ENCODE measurements at regions not wholly inside any gene's neighbourhood (a gene's known extent, or its start where the extent isn't known, plus 50 kb on each side); places are given as distances from the start of the nearest gene placed in this dataset.

- no peak for DNase-seq (ENCODE audit: low read depth in 2 of 2)
These were observed 426.6 kb downstream of the HAPSTR1 start for GRCh38 chr16:9518051-9518450.

GRCh38 chr16:9518581-9518980 lies 427.1 kb downstream of the HAPSTR1 start:
- no peak for DNase-seq (ENCODE audit: low read depth in 2 of 2)

- DNase-seq (ENCODE audit: low read depth in 2 of 2) = no peak
These were observed 430.4 kb downstream of the HAPSTR1 start for GRCh38 chr16:9521749-9522370.

DNA sequence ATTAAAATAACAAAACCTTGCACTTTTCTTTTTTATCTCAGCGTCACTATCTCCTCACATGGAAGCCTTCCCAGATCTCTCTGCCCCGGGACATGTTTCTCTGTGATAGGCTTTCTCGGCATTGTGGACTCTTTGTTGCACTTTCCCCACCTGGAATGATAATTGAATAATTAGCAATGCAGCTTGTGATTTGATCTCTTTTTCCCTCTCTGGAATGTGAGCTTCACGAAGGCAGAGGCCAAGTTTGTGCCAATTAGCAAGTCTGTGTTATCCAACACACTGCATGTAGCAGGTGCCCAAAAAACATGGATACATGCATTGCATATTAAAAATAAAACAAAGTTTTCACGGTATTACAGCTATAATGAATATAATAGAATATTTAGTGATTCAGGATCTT lies 431.2 kb downstream of the HAPSTR1 start:
- DNase-seq (ENCODE audit: low read depth in 2 of 2) = no peak

DNA sequence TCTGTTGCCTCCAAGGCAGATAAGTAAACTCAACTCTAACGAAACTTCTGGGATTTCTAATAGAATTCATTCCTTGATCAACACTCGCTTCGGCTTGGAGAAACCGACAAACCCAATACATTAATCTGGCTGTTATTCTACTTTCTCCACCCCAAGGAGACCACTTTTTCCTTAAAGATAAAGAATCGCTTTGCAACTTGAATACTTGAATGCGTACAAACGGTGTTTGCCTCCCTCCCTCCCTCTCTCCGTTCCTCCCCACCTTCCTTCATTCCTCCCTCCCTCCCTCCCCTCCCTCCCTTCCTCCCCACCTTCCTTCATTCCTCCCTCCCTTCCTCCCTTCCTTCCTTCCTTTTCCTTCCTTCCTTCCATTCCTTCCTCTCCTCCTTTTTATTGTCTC lies 432.6 kb downstream of the HAPSTR1 start:
- no peak for DNase-seq (ENCODE audit: low read depth in 2 of 2)

- no peak for DNase-seq (ENCODE audit: low read depth in 2 of 2)
These were observed 433.6 kb downstream of the HAPSTR1 start for GRCh38 chr16:9525037-9525436.

DNA sequence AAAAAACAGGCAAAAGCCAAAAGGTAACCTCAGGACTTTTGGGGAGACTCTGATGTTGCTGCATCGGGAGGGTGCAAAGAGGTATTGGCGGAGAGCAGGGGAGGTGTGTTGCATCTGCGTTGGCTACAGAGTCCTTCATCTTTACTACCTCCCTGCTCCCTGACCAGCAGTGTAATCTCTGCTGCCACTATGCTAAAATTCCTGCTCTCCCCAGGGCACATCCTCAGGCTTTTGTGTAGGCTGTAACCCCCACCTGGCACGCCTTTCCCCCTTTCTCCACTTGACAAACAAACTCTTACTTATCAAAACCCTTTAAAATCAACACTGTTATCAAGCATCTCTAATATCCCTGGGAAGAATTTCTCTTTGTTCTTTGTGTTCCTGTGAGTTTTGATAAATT lies 435.3 kb downstream of the HAPSTR1 start:
- DNase-seq (ENCODE audit: low read depth in 2 of 2) = no peak

DNA sequence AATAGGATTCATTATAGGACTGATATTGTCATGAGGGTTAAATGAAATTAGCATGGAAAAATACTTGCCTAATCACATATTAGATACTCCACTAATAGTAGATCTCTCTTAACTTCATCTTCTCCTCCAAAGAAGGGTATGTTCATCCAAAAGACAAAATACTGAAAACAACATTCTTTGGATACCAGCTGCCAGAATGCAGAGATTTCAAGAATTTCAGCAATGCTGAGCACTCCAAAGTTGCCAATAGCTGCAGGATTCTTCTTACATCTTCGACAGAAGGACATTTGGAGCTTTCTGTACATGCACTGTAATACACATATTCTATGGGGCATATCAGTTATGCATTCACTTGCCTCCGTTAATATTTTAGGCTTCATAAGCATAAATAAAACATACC lies 436.5 kb downstream of the HAPSTR1 start:
- no peak for DNase-seq (ENCODE audit: low read depth in 2 of 2)

DNA sequence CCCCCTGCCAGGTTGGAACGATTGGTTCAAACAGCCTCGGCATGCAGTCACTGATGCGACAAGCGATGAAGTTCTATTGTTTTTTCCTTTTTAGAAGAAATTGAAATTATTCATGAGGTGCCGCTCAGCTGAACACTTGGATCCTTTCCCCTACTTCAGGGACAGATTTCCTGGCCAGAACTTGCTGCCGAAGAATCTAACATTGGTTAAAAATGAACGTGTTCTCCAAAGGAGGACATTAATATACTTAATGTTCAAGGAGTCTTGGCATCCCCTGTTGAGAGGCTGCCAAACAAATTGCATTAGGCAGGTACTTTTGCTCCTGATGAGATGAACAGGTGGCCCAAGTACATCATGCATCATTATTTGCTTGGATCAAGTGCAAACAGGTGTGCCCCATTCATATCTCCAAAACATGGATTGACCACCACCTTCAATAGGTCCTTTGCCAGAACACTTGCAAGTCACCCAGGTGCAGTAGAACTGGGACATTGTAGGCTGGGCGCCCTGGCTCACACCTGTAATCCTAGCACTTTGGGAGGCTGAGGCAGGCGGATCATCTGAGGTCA lies 437.2 kb downstream of the HAPSTR1 start:
- no peak for DNase-seq (ENCODE audit: low read depth in 2 of 2)

DNA sequence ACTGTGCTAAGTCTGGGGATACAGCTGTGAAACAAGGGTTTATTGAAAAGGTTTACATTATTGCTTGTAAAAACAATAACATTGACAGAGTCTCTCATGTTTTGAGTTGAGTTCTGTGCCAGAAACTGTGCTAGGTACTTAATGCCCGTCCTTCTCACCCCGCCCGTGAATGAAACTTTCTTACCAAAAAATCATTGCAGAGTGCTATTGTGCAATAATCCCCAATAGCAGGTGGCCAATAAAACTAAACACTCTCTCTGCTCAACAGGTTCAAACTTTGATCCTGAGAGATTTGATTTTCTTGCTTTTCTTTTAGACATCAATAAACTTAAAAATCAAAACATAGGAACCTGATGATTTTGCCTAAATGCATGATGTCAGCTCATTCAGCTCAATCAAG lies 441.6 kb downstream of the HAPSTR1 start:
- no peak for DNase-seq (ENCODE audit: low read depth in 2 of 2)

DNA sequence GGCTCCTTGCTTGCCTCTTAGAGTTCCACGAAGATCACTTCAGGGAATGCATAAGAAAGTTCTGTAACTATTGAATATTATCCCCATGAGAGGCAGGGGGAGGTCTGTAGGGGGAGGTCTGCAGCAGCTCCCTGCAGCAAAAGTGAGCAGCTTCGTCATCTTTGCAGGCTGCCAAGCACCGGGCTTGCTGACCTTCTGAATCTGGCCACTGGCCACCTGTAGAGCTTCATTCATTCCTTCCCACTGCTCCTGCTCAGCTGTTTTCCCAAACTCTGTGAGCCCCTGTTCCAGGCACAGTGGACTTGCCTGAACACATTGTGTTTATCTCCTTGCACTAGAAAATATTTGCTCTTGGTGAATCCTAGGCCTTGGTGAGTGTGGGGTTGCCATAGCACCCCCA lies 443.3 kb downstream of the HAPSTR1 start:
- no peak for DNase-seq (ENCODE audit: low read depth in 2 of 2)

DNA sequence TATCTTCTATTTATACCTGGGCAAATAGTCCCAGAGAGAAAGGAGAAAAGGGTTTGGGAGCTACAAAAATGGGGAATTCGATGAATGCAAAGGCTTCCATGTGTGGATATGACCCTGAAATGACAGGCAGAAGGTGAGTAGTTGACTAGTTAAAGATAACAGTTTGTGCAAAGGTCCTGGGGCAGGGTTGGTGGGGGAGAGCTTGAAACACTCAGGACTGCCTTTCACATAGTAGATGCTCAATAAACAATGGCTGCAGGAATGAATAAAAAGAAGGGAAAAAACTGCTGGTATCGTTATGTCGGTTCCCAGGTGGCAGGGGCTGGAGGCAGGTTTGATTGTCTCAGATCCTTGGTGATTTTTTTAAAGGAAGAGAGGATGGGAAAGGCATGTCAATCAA lies 445.5 kb downstream of the HAPSTR1 start:
- no peak for DNase-seq (ENCODE audit: low read depth in 2 of 2)

- DNase-seq (ENCODE audit: low read depth in 2 of 2) = no peak
These were observed 447.9 kb downstream of the HAPSTR1 start for GRCh38 chr16:9539346-9539745.

DNA sequence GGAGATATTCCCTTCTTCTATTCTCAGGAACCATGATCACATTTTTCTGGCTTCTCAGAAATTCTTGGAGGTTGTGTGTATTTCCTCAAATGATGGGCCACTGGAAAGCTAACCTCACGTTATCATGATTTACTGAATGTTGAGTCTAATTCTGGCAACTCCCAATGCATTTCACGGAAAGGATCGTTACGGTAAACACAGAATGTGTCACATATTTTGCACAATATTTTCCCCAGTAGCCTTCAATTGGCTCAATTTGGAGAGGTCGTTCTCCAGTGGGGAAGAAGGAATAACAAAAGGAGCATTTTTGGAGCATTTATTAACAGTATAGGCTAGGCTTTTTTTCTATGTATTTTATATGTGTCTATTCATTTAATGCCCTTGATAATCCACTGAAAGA lies 450.3 kb downstream of the HAPSTR1 start:
- no peak for DNase-seq (ENCODE audit: low read depth in 2 of 2)

- DNase-seq (ENCODE audit: low read depth in 2 of 2) = no peak
These were observed 450.8 kb downstream of the HAPSTR1 start for GRCh38 chr16:9542165-9542755.

DNA sequence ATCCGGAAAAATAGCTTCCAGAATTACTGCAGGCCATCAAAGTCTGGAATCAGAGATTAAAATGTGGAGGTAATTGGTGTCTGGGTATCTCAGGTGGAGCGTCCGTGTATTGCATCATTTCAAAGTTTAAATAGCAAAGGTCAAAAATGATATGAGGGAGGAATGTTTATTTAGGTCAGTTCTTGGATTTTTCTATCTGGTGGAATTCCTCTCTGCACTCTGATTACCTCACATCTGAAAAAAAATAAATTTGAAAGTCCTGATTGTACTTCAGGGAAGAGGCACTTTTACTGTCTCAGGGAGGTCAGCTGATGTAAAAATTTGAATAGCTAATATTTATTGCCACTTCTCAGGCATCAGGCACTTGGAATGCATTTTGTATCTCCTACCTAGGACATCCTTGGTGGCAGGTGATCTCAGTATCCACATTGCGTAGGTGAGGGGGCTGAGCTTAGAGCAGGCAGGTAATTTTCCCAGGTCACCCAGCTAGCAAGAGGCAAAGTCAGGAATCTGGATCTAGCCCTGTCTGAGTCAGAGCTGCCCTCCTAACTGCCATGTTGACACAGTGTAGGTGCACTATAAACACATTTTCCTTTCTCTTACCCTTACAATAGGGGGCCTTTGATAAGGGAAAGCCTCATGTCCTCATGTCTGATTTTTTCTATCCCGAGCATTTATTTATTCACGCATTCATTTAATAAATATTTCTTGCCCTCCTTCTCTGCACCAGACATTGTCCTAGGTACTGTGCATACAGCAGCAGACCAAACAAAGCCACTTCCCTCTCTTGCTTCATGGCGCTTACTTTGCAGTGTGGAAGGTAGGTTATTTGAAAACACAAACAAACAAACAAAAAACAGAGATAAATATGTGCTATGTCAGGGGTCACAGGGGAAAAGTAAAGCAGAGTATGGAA lies 454.3 kb downstream of the HAPSTR1 start:
- DNase-seq (ENCODE audit: low read depth in 2 of 2) = no peak

- DNase-seq (ENCODE audit: low read depth in 2 of 2) = no peak
These were observed 455.0 kb downstream of the HAPSTR1 start for GRCh38 chr16:9546438-9546786.

DNA sequence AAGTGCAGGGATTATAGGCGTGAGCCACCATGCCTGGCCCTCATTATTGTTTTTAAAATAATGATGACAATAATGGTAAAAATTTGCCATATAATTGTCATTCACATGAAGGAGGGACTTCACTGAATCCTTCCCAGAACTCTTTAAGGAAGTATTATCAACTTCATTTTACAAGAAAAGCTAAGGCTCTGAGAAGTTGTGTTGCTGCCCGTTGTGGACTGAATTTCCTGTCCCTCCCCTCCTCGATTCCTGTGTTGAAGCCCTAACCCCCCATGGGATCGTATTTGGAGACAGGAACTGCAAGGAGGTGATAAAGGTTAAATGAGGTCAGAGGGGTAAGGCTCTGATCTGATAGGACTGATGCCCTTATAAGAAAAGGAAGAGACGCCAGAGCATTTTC lies 458.0 kb downstream of the HAPSTR1 start:
- no peak for DNase-seq (ENCODE audit: low read depth in 2 of 2)

DNA sequence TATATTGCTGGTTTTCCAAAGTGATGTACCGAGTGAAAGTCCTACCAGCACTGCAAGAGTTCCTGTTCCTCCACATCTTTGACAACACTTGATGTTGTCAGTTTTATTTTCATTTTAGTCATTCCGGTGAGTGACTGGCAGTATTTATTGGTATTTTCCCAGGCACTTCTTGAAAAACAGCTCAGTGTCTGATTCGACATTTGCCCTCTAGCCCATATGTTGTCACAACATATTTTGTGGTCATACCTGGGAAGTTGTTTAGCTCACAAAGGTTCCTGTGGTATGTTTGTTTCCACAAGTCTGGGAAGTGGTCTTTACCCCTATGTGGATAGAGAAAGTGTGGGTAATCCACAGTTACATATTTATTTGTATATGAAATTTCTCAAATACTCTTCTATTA lies 463.6 kb downstream of the HAPSTR1 start:
- DNase-seq (ENCODE audit: low read depth in 2 of 2) = no peak

DNA sequence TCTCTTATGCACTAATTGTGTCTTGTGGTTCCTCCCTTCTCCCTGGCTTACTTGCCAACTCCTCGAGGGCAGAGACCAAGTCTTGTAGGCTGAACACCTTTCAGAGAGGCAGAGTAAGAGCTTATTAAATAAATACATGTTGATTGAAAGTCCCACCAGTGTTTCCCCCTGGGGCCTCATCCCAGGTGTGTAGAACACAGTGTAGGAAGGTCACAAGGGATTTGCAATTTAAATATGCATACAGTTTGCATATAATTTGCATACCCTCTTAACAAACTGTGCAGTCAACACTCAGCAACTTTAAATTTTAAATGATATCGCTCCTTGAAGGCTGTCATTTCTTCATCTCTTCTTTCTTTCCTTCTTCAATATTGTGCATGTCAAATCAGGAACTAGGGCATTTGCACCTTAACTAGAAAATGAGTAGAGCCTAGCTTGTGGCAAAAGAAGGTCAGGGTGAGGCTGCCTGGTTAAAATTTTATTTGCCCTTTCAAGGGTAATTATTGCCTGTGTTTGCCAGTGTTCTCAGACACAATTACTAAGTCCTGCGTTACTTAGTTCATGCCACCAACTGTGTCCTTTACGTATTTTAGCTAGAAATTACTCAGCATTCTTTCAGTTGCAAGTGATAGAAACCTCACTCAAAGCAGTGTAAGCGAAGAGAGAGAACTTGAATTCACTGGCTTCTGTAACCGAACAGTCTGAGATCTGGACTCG lies 465.7 kb downstream of the HAPSTR1 start:
- DNase-seq (ENCODE audit: low read depth in 2 of 2) = no peak

DNA sequence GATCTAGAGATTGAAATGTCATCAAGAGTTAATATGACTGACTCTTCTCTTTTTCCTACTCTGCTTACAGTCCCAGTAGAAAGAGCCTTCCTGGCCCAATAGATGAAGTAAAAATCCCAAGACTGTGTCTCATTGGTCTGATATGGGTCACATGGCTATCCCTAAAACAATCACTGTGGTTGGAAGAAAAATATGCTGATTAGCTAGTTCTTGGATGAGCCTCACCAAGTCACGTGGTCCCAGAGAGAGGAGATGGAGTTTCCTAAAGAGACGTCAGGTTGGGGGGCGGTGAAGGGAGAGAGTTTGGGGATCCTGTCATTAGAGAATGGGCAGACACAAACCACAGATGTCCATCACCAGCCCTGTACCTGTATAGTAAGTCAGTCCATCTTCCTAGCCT lies 466.3 kb downstream of the HAPSTR1 start:
- no peak for DNase-seq (ENCODE audit: low read depth in 2 of 2)

- no peak for DNase-seq (ENCODE audit: low read depth in 2 of 2)
These were observed 474.7 kb downstream of the HAPSTR1 start for GRCh38 chr16:9566099-9566498.

All from lung microvascular endothelial cell (primary cell).